PC-9 (cell line): ENCODE measurements at regions not wholly inside any gene's neighbourhood (a gene's known extent, or its start where the extent isn't known, plus 50 kb on each side); places are given as distances from the start of the nearest gene placed in this dataset.

Source experiments
- BruUV-seq: library from RNA; stranded (reverse); fragments of 400-500 nt; replicated peaks from 2 replicates; lab custom pipeline; 2021; lab: Mats Ljungman, UMichigan
- CTCF ChIA-PET: fragments of 300-600 bp; sonication (Branson Sonifier 250); formaldehyde crosslinking; loops from one replicate; lab custom pipeline; 2022; ENCODE audit warnings: antibody characterized with exemption; lab: Charles Lee
- POLR2A ChIA-PET: fragments of 300-600 bp; sonication (Branson Sonifier 250); formaldehyde crosslinking; loops from one replicate; lab custom pipeline; 2022; ENCODE audit warnings: antibody characterized with exemption; ENCODE audit not compliant: unreplicated experiment; lab: Charles Lee
- DNase-seq, 2 experiments: peaks; one replicate each; pipeline versions ENCODE4 v3.0.0 to v3.0.0-alpha.2; 2015 to 2022; ENCODE audit warnings: mixed read lengths in 1 of 2
- H2AFZ ChIP-seq: fragments of 200-600 bp; sonication (generic); 2 replicates; pipeline ENCODE4 v1.8.1; 2017; ENCODE audit warnings: antibody characterized with exemption
- H3F3A ChIP-seq: fragments of 200-600 bp; sonication (generic); 2 replicates; pipeline ENCODE4 v1.8.1; 2017; ENCODE audit warnings: antibody characterized with exemption, mild to moderate bottlenecking, low read depth; ENCODE audit not compliant: insufficient read depth
- H3K27ac ChIP-seq: fragments of 200-600 bp; sonication (generic); 2 replicates; pipeline ENCODE4 v1.6.1; 2016; ENCODE audit warnings: mixed run types
- H3K27me3 ChIP-seq: fragments of 200-600 bp; sonication (generic); 2 replicates; pipeline ENCODE4 v1.6.1; 2016; ENCODE audit warnings: low read depth, mixed run types; ENCODE audit not compliant: insufficient read depth
- H3K36me3 ChIP-seq: fragments of 200-600 bp; sonication (generic); 2 replicates; pipeline ENCODE4 v1.6.1; 2016; ENCODE audit warnings: low read depth, mixed run types
- H3K4me1 ChIP-seq: fragments of 200-600 bp; sonication (generic); replicated peaks from 2 replicates; pipeline ENCODE4 v1.6.1; 2016; ENCODE audit warnings: mixed run types; ENCODE audit not compliant: insufficient read depth
- H3K4me2 ChIP-seq: fragments of 200-600 bp; sonication (generic); 2 replicates; pipeline ENCODE4 v1.6.1; 2017; ENCODE audit warnings: mixed run types
- H3K4me3 ChIP-seq: fragments of 200-600 bp; sonication (generic); 2 replicates; pipeline ENCODE4 v1.6.1; 2016; ENCODE audit warnings: mixed run types
- H3K79me2 ChIP-seq: fragments of 200-600 bp; sonication (generic); 2 replicates; pipeline ENCODE4 v1.6.1; 2017; ENCODE audit warnings: low read depth, mixed run types
- H3K9me2 ChIP-seq: fragments of 200-600 bp; sonication (generic); 2 replicates; pipeline ENCODE4 v1.8.1; 2017; ENCODE audit warnings: mild to moderate bottlenecking; ENCODE audit not compliant: insufficient read depth
- H3K9me3 ChIP-seq: fragments of 200-600 bp; sonication (generic); 2 replicates; pipeline ENCODE4 v1.8.1; 2016; ENCODE audit warnings: low read depth; ENCODE audit not compliant: insufficient read depth
- H4K20me1 ChIP-seq: fragments of 200-600 bp; sonication (generic); 2 replicates; pipeline ENCODE4 v1.8.1; 2017; ENCODE audit not compliant: insufficient read depth
- EZH2 ChIP-seq: fragments of 200-600 bp; sonication (generic); IDR thresholded peaks from 2 replicates; pipeline ENCODE4 v1.8.0; 2017; ENCODE audit warnings: antibody characterized with exemption, low read depth
- intact Hi-C: fragments of 100-400 bp; cut with micrococcal nuclease; formaldehyde crosslinking; loops from one replicate; pipeline ENCODE4 v1.10.0; 2022; ENCODE audit not compliant: unreplicated experiment
- TF ChIP-seq, protein P1 (sequence below): fragments of 200-600 bp; sonication (generic); conservative IDR thresholded peaks from 2 replicates; pipeline ENCODE4 v1.6.1; 2017; ENCODE audit warnings: mixed run types, antibody characterized with exemption, mild to moderate bottlenecking, moderate library complexity

GRCh38 chr13:97548138-97548537 is 114.2 kb downstream of the RAP2A start:
- Histone ChIP-seq H3K79me2 (no peaks in the 10 kb centered on the region), H3K36me3 (no peaks in the 10 kb centered on the region), H3K9me2 (no peaks in the 10 kb centered on the region), H3K4me1 (no peaks in the 10 kb centered on the region), H3K27me3 (no peaks in the 10 kb centered on the region), H3K9me3 (no peaks in the 10 kb centered on the region), H3F3A (no peaks in the 10 kb centered on the region), H2AFZ (no peak overlapping the region), H3K4me3 (no peak overlapping the region), H3K4me2 (no peak overlapping the region), H3K27ac (no peak overlapping the region), H4K20me1 (no peaks in the 10 kb centered on the region)
- ChIA-PET POLR2A (no interaction called here), CTCF (no interaction called here)
- intact Hi-C loops = no loop called here
- no peak for DNase-seq
- BruUV-seq = no TSS peak
- no peak for TF ChIP-seq EZH2
- TF ChIP-seq, protein P1, sequence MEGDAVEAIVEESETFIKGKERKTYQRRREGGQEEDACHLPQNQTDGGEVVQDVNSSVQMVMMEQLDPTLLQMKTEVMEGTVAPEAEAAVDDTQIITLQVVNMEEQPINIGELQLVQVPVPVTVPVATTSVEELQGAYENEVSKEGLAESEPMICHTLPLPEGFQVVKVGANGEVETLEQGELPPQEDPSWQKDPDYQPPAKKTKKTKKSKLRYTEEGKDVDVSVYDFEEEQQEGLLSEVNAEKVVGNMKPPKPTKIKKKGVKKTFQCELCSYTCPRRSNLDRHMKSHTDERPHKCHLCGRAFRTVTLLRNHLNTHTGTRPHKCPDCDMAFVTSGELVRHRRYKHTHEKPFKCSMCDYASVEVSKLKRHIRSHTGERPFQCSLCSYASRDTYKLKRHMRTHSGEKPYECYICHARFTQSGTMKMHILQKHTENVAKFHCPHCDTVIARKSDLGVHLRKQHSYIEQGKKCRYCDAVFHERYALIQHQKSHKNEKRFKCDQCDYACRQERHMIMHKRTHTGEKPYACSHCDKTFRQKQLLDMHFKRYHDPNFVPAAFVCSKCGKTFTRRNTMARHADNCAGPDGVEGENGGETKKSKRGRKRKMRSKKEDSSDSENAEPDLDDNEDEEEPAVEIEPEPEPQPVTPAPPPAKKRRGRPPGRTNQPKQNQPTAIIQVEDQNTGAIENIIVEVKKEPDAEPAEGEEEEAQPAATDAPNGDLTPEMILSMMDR = no peak

GRCh38 chr13:97548711-97549110 is 114.7 kb downstream of the RAP2A start:
- Histone ChIP-seq H4K20me1 (no peaks in the 10 kb centered on the region), H3K27ac (no peak overlapping the region)

DNA sequence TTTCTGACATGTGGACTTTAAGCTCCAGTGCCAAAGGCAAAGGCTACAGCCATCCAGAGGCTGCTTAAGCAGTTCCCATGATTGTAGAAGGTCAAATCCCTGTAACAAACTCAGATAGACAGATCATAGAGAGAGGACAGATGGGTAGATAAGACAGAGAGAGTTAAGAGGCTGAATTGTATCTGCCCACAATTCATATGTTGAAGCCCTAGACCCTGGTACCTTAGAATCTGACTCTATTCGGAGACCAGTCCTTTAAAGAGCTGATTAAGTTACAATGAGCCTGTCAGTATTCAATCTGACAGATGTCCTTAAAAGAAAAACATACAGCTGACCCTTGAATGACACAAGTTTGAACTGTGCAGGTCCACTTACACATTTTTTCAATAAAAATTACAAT is 115.2 kb downstream of the RAP2A start:
- H3K9me3 ChIP-seq = no peaks in the 10 kb centered on the region
- no peaks in the 10 kb centered on the region for H3K4me1 ChIP-seq
- no peaks in the 10 kb centered on the region for H4K20me1 ChIP-seq
- H3K4me3 ChIP-seq = no peak overlapping the region
- H3K4me2 ChIP-seq = no peak overlapping the region
- no peaks in the 10 kb centered on the region for H3K9me2 ChIP-seq
- no TSS peak for BruUV-seq
- H3K36me3 ChIP-seq = no peaks in the 10 kb centered on the region
- ChIA-PET CTCF (no interaction called here), POLR2A (no interaction called here)
- H3K79me2 ChIP-seq = no peaks in the 10 kb centered on the region
- H3K27ac ChIP-seq = no peak overlapping the region
- DNase-seq = no peak
- no peaks in the 10 kb centered on the region for H3K27me3 ChIP-seq
- intact Hi-C loops = no loop called here
- H2AFZ ChIP-seq = no peak overlapping the region
- H3F3A ChIP-seq = no peaks in the 10 kb centered on the region
- TF ChIP-seq, protein P1 = no peak
- no peak for TF ChIP-seq EZH2

More at GRCh38 chr13:97548711-97549110, 114.7 kb downstream of the RAP2A start:
- H3K36me3 ChIP-seq = no peaks in the 10 kb centered on the region
- no peak for TF ChIP-seq EZH2
- TF ChIP-seq, protein P1 = no peak
- H3K79me2 ChIP-seq = no peaks in the 10 kb centered on the region
- H3K4me2 ChIP-seq = no peak overlapping the region
- no peaks in the 10 kb centered on the region for H3F3A ChIP-seq
- H3K4me1 ChIP-seq = no peaks in the 10 kb centered on the region
- H2AFZ ChIP-seq = no peak overlapping the region
- no peak overlapping the region for H3K4me3 ChIP-seq
- no peaks in the 10 kb centered on the region for H3K27me3 ChIP-seq
- ChIA-PET POLR2A (no interaction called here), CTCF (no interaction called here)
- intact Hi-C loops = no loop called here
- no TSS peak for BruUV-seq
- no peaks in the 10 kb centered on the region for H3K9me2 ChIP-seq
- no peaks in the 10 kb centered on the region for H3K9me3 ChIP-seq
- DNase-seq = no peak
